HG03520 (cell line): ENCODE measurements at regions not wholly inside any gene's neighbourhood (a gene's known extent, or its start where the extent isn't known, plus 50 kb on each side); places are given as distances from the start of the nearest gene placed in this dataset.
"Not testable (repeated sequence)": the region's sequence is repeated elsewhere in the genome, so short reads cannot be mapped to it uniquely, and the experiment has no call there.

ENCODE experiments used
- ATAC-seq: cut with Tn5 transposase; IDR thresholded peaks from one replicate; pipeline ENCODE4 v1.9.1; 2021; ENCODE audit warnings: mild to moderate bottlenecking, moderate library complexity; ENCODE audit not compliant: unreplicated experiment

DNA sequence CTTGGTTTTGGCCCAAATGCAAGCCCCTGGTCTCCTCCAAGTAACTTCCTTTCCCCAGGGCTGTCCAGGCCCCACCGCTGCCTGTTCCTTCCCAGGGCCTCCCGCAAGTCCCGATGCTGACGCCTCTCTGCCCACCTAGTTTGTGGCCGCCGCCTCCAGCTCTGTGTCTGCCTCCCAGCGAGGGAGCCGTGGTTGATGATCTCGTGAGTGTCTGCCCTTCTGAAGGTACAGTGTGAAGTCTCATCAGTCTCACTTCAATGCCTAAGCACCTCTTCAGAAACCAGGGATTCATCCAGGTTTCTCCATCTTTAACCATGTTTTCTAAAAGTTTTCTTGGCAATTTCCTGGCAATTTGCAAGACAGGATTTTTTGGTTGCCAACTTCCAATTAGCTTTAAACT lies 127.5 kb downstream of the TMEM121 start:
- not testable (repeated sequence) for ATAC-seq

DNA sequence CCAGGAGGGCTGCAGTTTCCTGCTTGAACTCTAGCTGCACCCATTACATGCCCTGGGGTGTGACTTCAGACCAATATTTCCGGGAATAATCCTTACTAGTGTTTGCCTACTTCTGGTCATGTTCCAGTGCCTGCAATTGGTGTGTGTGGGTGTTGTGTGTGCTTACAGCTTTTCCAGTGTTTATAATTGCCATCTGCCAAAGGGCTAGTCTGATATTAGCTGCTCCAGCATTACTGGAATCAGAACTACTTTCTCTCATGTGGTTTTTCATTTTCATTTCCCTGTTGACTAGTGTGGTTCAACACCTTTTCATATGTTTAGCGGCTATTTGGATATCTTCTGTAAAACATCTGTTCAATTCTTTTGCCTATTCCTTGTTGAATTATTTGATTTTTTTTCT lies 132.9 kb downstream of the TMEM121 start:
- not testable (repeated sequence) for ATAC-seq

DNA sequence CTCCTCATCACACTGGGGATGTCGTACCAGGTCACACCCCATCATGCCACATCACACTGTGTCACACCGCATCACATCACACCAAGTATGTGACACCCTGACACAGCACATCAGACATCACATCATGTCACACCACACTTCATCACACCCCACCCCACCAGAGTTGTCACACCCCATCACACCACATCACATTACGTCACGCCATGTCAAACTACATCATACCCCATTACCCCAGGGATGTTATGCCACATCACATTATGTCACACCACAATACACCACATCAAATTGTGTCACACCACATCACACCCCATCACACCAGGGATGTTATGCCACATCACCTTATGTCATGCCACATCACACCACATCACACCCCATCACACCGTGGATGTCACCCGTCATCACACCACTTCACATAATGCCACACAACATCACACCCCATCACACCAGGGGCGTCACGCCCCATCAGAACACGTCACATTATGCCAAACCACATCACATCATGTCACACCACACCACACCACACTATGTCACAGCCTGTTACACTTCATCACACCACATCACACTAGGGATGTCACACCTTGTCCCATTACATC lies 133.6 kb downstream of the TMEM121 start:
- no peak for ATAC-seq

DNA sequence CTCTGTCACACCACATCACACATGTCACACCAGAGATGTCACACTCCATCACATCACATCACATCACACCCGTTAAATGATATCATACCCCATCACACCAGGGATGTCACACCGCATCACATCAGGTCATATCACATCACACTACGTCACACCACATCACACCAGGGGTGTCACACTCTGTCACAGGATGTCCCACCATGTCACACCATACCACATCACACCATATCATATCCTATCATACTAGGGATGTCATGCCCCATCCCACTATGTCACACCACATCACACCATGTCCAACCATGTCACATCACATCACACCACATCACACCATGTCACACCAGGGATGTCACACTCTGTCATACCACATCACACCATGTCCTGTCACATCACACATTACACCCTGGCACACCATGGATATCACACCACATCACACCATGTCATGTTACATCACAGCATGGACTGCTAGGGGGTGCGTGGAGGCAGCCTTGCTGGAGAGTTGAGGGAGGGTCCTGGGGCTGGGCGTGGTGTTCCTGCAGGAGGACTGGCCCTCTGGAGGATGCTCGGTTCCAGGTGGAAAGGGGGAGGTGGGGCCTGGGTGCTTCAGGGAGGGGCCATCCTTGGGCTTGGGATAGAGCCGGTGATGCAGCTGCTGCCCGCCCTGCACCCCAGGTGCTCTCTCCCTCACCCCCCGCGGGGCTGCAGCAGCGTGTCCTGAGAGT lies 134.6 kb downstream of the TMEM121 start:
- no peak for ATAC-seq

DNA sequence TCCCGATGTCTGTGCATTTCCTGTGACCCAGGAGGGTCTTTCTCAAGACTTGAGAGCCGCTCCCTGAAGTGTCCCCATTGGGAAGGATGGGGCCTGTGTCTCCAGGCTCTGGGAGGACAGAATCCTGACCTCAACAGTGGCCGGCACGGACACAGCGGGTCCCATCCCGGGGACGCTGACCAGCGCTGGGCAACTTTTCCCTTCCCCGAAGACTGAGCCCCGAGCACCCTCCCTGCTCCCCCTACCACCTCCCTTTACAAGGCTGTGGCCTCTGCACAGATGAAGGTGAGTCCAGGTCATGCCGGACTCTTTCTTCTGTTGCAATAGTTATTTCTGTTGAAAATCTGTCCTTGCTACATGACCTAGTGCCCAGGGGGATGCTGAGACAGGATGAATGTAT lies 135.7 kb downstream of the TMEM121 start:
- not testable (repeated sequence) for ATAC-seq

DNA sequence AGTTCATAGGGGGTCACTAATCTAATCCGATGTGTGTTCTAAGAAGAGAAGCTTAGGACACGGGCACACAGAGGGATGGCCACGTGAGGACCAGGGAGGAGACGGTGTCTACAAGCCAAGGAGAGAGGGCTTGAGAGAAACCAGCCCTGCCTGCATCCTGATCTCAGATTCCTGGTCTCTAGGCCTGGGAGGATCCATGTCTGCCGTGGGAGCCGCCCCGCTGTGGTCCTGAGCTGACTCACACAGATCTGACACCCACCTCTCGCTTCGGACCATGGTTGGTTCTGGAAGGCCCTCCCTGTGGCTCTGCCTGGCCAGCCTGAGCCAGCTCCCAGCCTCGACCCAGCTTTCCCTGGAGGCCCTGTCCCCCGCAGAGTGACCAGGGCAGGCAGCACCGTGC lies 136.2 kb downstream of the TMEM121 start:
- not testable (repeated sequence) for ATAC-seq

DNA sequence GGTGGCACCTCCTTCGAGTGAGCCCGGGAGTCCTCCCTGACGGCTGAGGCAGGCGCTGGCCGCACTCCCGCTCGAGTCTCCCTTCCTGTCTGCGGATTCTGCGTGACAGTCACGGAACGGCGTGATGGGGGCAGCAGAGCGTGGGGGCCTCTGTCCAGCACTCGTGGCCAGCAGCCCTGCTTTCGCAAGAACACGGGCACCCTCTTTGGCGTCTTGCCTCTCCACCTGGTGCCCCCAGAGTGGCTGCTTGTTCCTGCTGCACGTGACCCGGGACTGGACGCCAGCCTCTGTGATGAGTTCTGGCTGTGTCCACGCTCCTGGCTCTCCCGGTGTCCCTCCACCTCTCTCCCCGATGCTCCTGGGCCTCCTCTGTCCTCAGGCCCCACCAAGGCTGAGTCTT lies 136.9 kb downstream of the TMEM121 start:
- ATAC-seq = not testable (repeated sequence)

DNA sequence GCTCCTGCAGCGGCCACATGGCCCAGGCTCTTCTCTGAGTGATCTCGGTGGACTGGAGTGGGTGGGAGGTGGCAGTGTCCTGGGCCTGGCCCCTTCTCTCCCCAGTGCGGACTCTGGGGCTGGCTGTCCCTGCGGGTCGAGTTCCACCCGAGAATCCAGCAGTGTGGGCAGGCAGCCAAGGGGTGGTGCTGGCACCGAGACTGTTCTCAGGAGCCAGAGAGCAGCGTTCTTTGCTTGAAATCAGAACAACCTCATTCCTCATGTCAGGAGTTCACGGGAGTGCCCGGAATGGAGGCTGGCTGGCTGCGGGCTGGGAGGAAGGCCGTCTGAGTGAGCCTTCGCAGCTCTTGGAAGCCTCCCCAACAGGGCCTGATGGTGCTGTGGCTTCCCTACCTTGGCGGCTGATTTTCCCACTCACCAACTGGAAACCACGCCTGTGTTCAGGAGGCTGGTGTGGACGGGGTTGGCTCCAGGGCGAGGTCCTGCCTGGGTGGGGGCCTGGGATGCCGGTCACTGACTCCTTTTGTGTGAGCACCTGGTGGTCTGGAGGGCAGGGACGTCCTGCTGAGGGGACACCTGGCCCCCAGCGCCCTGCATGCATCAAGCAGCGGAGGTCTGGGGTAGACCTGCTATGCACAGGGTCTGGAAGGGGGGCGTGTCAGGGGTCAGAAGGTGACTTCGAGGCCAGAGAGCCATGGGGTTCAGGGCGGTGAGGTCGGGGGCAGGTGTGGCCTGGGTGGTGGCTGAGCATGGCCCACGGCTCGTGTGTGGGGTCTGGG lies 137.6 kb downstream of the TMEM121 start:
- ATAC-seq = not testable (repeated sequence)

DNA sequence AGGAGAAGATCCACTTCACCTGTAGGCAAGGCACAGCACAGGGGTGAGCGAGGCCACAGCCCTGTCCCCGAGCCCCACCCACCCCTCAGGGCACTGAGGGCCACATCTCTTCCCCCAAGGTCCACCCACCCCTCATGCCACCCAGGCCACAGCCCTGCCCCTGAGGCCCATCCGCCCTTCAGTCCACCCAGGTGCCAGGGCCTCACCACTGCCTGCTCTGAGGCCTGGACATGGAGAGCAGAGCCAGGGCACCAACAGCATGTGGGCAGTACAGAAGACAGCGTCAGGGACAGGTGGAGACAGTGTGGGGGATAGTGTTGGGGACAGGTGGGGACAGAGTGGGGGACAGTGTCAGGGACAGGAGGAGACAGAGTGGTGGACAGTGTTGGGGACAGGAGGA lies 138.3 kb downstream of the TMEM121 start:
- no peak for ATAC-seq

DNA sequence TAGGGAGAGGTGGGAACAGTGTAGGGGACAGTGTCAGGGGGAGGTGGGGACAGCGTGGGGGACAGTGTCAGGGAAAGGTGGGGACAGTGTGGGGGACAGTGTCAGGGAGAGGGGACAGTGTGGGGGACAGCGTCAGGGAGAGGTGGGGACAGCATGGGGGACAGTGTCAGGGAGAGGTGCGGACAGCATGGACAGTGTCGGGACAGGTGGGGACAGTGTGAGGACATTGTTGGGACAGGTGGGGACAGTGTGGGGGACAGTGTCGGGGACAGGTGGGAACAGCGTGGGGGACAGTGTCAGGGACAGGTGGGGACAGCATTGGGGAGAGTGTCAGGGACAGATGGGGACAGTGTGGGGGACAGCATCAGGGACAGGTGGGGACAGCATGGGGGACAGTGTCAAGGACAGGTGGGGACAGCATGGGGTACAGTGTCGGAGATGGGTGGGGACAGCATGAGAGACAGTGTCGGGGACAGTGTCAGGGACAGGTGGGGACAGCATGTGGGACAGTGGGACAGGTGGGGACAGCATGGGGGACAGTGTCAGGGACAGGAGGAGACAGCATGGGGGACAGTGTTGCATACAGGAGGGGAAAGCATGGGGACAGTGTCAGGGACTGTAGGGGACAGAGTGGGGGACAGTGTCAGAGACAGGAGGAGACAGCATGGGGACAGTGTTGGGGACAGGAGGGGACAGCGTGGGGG lies 139.0 kb downstream of the TMEM121 start:
- ATAC-seq = no peak

DNA sequence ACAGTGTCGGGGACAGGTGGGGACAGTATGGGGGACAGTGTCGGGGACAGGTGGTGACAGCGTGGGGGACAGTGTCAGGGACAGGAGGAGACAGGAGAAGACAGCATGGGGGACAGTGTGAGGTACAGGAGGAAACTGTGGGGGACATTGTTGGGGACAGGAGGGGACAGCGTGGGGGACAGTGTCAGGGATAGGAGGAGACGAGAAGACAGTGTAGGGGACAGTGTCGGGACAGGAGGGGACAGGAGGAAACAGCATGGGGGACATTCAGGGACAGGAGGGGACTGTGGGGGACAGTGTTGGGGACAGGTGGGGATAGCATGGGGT lies 139.5 kb downstream of the TMEM121 start:
- ATAC-seq = no peak

DNA sequence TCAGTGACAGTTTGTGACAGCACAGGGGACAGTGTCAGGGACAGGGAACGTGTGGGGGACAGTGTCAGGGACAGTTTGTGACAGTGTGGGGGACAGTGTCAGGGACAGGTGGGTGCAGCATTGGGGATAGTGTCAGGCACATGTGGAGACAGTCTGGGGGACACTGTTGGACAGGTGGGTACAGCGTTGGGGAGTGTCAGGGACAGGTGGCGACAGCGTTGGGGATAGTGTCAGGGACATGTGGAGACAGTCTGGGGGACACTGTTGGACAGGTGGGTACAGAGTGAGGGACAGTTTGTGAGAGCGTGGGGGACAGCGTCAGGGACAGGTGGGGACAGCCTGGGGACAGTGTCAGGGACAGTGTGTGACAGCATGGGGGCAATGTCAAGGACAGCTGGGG lies 140.0 kb downstream of the TMEM121 start:
- ATAC-seq = no peak

DNA sequence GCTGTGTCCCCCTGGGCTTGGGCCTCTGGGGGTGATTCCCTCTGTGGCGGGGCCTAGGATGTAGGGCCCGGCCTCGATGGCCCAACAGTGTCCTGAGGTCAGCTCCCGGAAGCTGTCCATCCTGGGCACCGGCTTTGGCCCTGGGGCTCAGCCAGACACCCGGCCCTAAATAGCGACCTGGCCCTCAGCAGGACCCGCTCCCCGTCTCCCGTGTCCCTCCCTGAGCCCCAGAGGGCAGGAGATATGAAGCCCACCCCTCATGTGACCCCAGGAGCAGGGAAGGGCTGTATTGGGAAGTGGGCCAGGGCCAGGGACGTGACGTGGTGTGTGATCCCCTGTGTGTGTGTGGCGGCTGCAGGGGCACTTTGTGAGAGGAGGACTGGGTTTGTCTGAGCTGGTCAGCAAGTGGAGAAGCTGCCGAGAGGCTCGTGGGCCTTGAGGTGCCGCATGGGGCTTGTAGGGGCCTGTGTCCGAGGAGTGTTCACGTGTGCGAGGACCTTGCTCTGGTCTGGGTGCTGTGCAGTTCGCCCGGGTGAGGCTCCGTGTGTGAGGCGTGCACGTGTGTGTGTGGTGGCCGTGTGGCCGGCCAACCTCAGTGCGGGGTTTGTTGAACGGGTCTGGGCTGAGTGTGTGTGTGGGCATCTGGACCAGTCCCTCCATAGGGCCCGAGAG lies 140.7 kb downstream of the TMEM121 start:
- not testable (repeated sequence) for ATAC-seq

DNA sequence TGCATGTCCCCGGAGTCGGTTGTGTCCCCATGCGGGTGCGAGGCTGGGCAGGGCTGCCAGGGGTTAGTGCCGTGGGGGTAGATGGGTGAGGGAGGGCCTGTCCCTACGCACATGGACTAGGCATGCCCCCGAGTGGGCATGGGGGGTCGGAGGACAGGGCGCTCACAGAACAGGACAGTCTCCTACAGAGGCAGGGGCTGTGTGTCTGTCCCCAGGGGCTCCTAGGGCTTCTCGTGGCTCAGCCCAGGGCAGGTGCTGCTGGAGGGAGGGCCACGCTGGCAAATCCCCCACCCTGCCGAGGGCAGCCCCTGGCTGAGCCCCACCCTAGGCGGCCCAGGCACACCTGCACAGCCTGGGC lies 141.3 kb downstream of the TMEM121 start:
- ATAC-seq = not testable (repeated sequence)

DNA sequence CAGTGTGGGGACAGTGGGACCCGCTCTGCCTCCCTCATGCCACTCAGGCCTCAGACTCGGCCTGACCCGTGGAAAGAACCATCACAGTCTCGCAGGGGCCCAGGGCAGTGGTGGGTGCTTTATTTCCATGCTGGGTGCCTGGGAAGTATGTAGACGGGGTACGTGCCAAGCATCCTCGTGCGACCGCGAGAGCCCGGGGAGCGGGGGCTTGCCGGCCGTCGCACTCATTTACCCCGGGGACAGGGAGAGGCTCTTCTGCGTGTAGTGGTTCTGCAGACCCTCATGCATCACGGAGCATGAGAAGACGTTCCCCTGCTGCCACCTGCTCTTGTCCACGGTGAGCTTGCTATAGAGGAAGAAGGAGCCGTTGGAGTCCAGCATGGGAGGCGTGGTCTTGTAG lies 141.6 kb downstream of the TMEM121 start:
- ATAC-seq = not testable (repeated sequence)

DNA sequence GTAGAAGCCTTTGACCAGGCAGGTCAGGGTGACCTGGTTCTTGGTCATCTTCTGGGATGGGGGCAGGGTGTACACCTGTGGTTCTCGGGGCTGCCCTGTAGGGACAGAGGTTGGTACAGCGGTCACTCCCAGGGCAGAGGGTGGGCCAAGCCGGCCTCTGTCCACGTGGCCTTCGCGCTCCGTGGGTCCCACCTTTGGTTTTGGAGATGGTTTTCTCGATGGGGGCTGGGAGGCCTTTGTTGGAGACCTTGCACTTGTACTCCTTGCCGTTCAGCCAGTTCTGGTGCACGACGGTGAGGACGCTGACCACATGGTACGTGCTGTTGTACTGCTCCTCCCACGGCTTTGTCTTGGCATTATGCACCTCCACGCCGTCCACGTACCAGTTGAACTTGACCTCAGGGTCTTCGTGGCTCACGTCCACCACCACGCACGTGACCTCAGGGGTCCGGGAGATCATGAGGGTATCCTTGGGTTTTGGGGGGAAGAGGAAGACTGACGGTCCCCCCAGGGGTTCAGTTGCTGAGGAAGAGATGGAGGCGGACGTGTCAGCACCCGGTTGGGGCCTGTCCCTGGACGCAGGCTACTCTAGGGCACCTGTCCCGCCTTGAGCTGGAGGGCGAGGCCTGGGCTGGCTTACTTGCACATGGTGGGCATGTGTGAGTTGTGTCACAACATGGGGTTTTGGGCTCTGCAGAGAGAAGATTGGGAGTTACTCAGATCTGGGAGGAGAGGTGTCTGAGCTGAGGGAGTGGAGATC lies 142.3 kb downstream of the TMEM121 start:
- not testable (repeated sequence) for ATAC-seq

DNA sequence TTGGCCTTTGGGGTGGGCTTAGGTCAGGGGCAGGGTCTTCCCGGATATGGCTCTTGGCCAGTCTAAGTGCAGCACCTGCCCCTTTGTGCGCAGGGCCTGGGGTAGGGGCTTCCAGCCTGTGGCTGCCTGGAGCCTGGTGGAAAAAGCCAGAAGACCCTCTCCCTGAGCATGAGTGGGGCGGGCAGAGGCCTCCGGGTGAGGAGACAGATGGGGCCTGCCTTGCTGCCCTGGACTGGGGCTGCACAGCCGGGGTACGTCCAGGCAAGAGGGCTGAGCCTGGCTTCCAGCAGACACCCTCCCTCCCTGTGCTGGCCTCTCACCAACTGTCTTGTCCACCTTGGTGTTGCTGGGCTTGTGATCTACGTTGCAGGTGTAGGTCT lies 142.8 kb downstream of the TMEM121 start:
- ATAC-seq = not testable (repeated sequence)

DNA sequence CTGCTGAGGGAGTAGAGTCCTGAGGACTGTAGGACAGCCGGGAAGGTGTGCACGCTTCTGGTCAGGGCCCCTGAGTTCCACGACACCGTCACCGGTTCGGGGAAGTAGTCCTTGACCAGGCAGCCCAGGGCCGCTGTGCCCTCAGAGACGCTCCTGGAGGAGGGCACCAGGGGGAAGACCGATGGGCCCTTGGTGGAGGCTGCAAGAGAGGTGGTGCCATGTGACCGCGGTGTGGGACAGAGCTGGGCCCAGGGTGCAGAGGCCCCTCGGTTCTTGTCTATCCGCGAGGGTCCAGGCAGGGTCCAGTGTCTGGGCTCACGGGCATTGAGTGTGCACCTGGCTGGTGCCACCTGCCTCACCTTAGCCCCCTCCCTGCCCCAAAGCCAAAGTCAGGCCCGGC lies 143.3 kb downstream of the TMEM121 start:
- not testable (repeated sequence) for ATAC-seq

DNA sequence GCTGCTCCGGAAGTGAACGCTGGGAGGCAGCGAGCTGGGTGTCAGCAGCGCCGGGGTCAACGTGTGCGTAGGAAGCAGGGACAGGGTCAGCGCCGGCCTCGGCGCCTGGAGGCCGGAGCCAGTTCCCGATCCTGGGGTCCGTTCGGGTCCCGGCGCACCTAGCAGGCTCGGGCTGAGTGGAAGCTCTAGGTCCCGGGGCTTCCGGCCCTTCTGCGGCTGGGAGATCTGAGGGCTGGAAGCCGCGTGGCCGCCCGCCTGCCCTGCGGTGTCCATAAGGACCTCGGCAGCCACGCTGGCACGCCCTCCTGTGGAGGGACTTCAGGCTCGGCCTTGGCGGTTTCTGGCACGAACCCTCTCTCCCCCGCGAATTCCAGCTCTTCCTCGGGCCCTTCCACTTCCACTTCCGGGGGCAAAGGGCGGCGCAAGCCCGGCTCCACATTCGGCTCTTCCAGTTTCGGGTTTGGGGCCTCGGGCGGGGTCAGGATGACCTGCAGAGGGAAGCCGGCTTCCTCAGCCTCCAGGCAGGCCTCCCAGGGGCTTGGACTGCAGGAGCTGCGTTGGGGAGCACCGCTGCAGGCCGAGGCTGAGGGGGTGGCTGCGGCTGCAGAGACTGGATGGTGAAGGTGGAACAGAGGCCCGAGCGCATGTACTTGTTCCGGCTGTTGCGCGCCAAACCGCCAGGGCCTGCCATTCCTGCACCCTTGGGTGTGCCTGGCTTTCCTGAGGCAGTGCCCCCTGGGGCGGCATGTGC lies 146.2 kb downstream of the TMEM121 start:
- ATAC-seq = not testable (repeated sequence)

DNA sequence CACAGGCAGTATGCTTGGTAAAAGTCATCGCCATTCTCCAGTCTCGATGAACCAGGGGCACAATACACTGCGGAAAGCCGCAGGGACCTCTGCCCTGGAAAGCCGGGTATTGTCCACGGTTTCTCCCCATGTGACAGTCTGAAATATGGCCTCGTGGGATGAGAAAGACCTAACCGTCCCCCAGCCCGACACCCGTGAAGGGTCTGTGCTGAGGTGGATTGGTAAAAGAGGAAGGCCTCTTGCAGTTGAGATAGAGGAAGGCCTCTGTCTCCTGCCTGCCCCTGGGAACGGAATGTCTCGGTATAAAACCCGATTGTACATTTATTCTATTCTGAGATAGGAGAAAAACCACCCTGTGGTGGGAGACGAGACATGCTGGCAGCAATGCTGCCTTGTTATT lies 149.1 kb downstream of the TMEM121 start:
- ATAC-seq = not testable (repeated sequence)
